ENCODE measurements at regions not wholly inside any gene's neighbourhood (a gene's known extent, or its start where the extent isn't known, plus 50 kb on each side); places are given as distances from the start of the nearest gene placed in this dataset.

GRCh38 chr6:85245004-85245403, 204.9 kb upstream of the NT5E start:
- ATAC-seq (ENCODE audit: low read depth): no peak
- no peak overlapping the region for H4K91ac ChIP-seq (ENCODE audit: insufficient read depth, low read depth, low read length)
- H3K79me1 ChIP-seq (ENCODE audit: low read depth in 1 of 2, low read length in 2 of 2): no peaks in the 10 kb centered on the region
- no peak overlapping the region for H4K8ac ChIP-seq (ENCODE audit: low read depth in 2 of 2, low read length in 2 of 2)
- H2BK20ac ChIP-seq (ENCODE audit: low read depth, low read length): no peak overlapping the region
- no peak overlapping the region for H2AFZ ChIP-seq (replicated peaks; ENCODE audit: low read length, poor library complexity)
- H3K23ac ChIP-seq (ENCODE audit: low read depth, low read length): no peak overlapping the region
- H3K4me3 ChIP-seq (ENCODE audit: insufficient read depth, low read depth, low read length): no peak overlapping the region
- H3K56ac ChIP-seq (ENCODE audit: extremely low read depth, insufficient read depth, low read length): no peak overlapping the region
- H2BK15ac ChIP-seq (ENCODE audit: low read depth, low read length): no peak overlapping the region
- POLR2A ChIA-PET (ENCODE audit: unreplicated experiment): no interaction called here
- no peak for TF ChIP-seq CTCF (conservative IDR thresholded peaks at IDR 0.05; ENCODE audit: low read depth, low read length)
- no peak for TF ChIP-seq MAFK (IDR thresholded peaks at IDR 0.05; ENCODE audit: low read depth, low read length)
- TF ChIP-seq POLR2A (IDR thresholded peaks at IDR 0.05; ENCODE audit: low read depth, low read length): no peak
- no peak for TF ChIP-seq CHD1 (IDR thresholded peaks at IDR 0.05; ENCODE audit: low read depth, low read length)
- H3K27ac ChIP-seq (ENCODE audit: insufficient read depth, low read length): no peak overlapping the region
- CTCF ChIA-PET: no interaction called here
- WGBS, 2 experiments (ENCODE audit: extremely low coverage in 2 of 2, insufficient read length in 1 of 2): no CpG with 5 or more reads among the region's 3 CpGs
- no peaks in the 10 kb centered on the region for H3K36me3 ChIP-seq (ENCODE audit: control insufficient read depth, insufficient read depth, low read length)
- no peak overlapping the region for H2BK5ac ChIP-seq (ENCODE audit: low read depth, low read length, poor library complexity, severe bottlenecking)
- no peak overlapping the region for H2AK5ac ChIP-seq (ENCODE audit: low read depth, low read length)
- no peaks in the 10 kb centered on the region for H3K9me1 ChIP-seq (ENCODE audit: insufficient read depth, low read length)
- no peak overlapping the region for H2BK120ac ChIP-seq (ENCODE audit: low read depth, low read length)
- no peaks in the 10 kb centered on the region for H3K9me3 ChIP-seq (ENCODE audit: control insufficient read depth, insufficient read depth, low read length)
- in situ Hi-C loops (cut with MboI; ENCODE audit: low sequenced_read_pairs): no loop called here
- no peak for DNase-seq
- H2AK9ac ChIP-seq (replicated peaks; ENCODE audit: low read depth, low read length, poor library complexity): no peak overlapping the region
- no peaks in the 10 kb centered on the region for H3K4me1 ChIP-seq (ENCODE audit: control insufficient read depth, insufficient read depth, low read length)
- no peak overlapping the region for H3K4ac ChIP-seq (ENCODE audit: low read depth, low read length)
- no peaks in the 10 kb centered on the region for H4K20me1 ChIP-seq (ENCODE audit: insufficient read depth, low read length)
- H3K18ac ChIP-seq (ENCODE audit: low read depth, low read length): no peak overlapping the region
- no peaks in the 10 kb centered on the region for H3K27me3 ChIP-seq (ENCODE audit: control insufficient read depth, insufficient read depth, low read length)
- no TSS peak for BruUV-seq (replicated peaks)
- dilution Hi-C loops (cut with HindIII; ENCODE audit: low sequenced_read_pairs, unreplicated experiment): no loop called here
- no peak overlapping the region for H3K9ac ChIP-seq (ENCODE audit: low read depth, low read length)
- no peak overlapping the region for H3K14ac ChIP-seq (replicated peaks; ENCODE audit: low read depth, low read length)
- H3K4me2 ChIP-seq (ENCODE audit: low read depth, low read length): no peak overlapping the region
- intact Hi-C loops (cut with micrococcal nuclease): no loop called here
- no peak overlapping the region for H4K5ac ChIP-seq (ENCODE audit: low read depth, low read length)

Measured in IMR-90 (cell line).